PFSK-1 (cell line): ENCODE measurements at regions not wholly inside any gene's neighbourhood (a gene's known extent, or its start where the extent isn't known, plus 50 kb on each side); places are given as distances from the start of the nearest gene placed in this dataset.

Experiments used
- FOXP2 ChIP-seq: optimal IDR thresholded peaks from 2 replicates; pipeline ENCODE3; 2011; ENCODE audit warnings: borderline replicate concordance, control low read depth, inconsistent platforms; ENCODE audit not compliant: insufficient read depth; ENCODE audit errors: extremely low read length, extremely low read depth
- POLR2AphosphoS5 ChIP-seq: IDR thresholded peaks from 2 replicates; pipeline ENCODE4 v1.6.1; 2012; ENCODE audit warnings: low read depth, mild to moderate bottlenecking, control low read depth, low read length, moderate library complexity
- SIN3A ChIP-seq: IDR thresholded peaks from 2 replicates; pipeline ENCODE4 v1.6.1; 2012; ENCODE audit warnings: mild to moderate bottlenecking, low read length, moderate library complexity, borderline replicate concordance; ENCODE audit not compliant: insufficient read depth
- TF ChIP-seq, protein P1 (sequence below), 2 experiments: IDR thresholded peaks; 2 replicates each; pipeline versions ENCODE4 v1.6.1 to v1.8.0; 2011 to 2012; ENCODE audit warnings: low read depth in 2 of 2, low read length in 2 of 2, control low read depth in 1 of 2, inconsistent platforms in 1 of 2, mild to moderate bottlenecking in 1 of 2, moderate library complexity in 1 of 2; ENCODE audit not compliant: insufficient read depth in 1 of 2

DNA sequence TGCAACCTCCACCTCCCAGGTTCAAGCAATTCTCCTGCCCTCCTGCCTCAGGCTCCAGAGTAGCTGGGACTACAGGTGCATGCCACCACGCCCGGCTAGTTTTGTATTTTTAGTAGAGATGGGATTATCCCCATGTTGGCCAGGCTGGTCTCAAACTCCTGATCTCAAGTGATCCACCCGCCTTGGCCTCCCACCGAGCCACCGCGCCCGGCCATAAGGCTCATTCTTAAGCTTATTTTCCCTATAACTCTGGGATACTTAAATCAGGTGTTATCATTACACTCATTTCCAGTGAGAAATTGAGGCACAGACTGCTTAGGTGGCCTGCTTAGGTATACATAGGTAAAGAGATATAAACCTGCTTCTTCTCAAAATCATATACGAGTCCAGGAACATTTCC is 188.3 kb upstream of the MTNR1B start:
- TF ChIP-seq POLR2AphosphoS5: no peak
- no peak for TF ChIP-seq SIN3A
- TF ChIP-seq FOXP2: no peak
- TF ChIP-seq, protein P1, sequence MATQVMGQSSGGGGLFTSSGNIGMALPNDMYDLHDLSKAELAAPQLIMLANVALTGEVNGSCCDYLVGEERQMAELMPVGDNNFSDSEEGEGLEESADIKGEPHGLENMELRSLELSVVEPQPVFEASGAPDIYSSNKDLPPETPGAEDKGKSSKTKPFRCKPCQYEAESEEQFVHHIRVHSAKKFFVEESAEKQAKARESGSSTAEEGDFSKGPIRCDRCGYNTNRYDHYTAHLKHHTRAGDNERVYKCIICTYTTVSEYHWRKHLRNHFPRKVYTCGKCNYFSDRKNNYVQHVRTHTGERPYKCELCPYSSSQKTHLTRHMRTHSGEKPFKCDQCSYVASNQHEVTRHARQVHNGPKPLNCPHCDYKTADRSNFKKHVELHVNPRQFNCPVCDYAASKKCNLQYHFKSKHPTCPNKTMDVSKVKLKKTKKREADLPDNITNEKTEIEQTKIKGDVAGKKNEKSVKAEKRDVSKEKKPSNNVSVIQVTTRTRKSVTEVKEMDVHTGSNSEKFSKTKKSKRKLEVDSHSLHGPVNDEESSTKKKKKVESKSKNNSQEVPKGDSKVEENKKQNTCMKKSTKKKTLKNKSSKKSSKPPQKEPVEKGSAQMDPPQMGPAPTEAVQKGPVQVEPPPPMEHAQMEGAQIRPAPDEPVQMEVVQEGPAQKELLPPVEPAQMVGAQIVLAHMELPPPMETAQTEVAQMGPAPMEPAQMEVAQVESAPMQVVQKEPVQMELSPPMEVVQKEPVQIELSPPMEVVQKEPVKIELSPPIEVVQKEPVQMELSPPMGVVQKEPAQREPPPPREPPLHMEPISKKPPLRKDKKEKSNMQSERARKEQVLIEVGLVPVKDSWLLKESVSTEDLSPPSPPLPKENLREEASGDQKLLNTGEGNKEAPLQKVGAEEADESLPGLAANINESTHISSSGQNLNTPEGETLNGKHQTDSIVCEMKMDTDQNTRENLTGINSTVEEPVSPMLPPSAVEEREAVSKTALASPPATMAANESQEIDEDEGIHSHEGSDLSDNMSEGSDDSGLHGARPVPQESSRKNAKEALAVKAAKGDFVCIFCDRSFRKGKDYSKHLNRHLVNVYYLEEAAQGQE (IDR thresholded peaks at IDR 0.05; ENCODE audit: insufficient read depth in 1 of 2, low read depth in 2 of 2, low read length in 2 of 2): no peak
